ENCODE measurements at regions not wholly inside any gene's neighbourhood (a gene's known extent, or its start where the extent isn't known, plus 50 kb on each side); places are given as distances from the start of the nearest gene placed in this dataset.
"Not testable (repeated sequence)": the region's sequence is repeated elsewhere in the genome, so short reads cannot be mapped to it uniquely, and the experiment has no call there.

GRCh38 chr21:5042583-5042982, 5478.8 kb upstream of the TPTE start:
- TF ChIP-seq CTCF, POLR2A, POLR2AphosphoS5 (IDR thresholded peaks at IDR 0.05): not testable (repeated sequence)

All from suprapubic skin (tissue), 4 donors.